GM18951 (cell line): ENCODE measurements at regions not wholly inside any gene's neighbourhood (a gene's known extent, or its start where the extent isn't known, plus 50 kb on each side); places are given as distances from the start of the nearest gene placed in this dataset.

ENCODE experiments used
- POLR2A ChIP-seq: IDR thresholded peaks from 4 replicates; pipeline ENCODE4 v1.6.1; 2011; ENCODE audit warnings: mild to moderate bottlenecking; ENCODE audit not compliant: insufficient read length, insufficient read depth; ENCODE audit errors: extremely low read depth
- in situ Hi-C: fragments of 300-500 bp; cut with MboI; formaldehyde crosslinking; loops from one replicate; pipeline ENCODE4 v1.12.0; 2022; ENCODE audit warnings: low sequenced_read_pairs, mixed read lengths, inconsistent platforms; ENCODE audit not compliant: unreplicated experiment

DNA sequence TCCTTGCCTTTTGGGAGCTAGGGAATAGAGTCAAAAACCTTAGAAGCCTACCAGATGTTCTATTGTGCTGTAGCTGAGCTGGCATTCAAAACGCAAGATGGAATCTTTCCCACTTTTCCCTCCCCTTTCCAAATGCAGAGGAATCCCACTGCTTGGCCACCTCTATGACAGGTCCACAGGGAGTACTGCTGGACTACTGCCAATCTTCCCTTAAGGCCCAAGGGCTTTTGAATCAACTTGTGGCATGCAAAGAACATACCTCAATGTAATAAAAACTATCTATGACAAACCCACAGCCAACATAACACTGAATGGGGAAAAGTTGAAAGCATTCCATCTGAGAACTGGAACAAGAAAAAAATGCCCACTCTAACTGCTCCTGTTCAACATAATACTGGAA lies 139.2 kb upstream of the AGTR2 start:
- no peak for TF ChIP-seq POLR2A
- in situ Hi-C loops: no loop called here
